Vagina (tissue), 2 donors: ENCODE measurements at regions not wholly inside any gene's neighbourhood (a gene's known extent, or its start where the extent isn't known, plus 50 kb on each side); places are given as distances from the start of the nearest gene placed in this dataset.

Source experiments
- DNase-seq, 2 donors: peaks; one replicate each; pipeline ENCODE4 v3.0.0-alpha.2; 2017; ENCODE audit errors: extremely low spot score in 2 of 2
- H3K27ac ChIP-seq: fragments of 200-600 bp; sonication (generic); one replicate; pipeline ENCODE4 v1.5.1; 2019
- H3K27me3 ChIP-seq: fragments of 200-600 bp; sonication (generic); one replicate; pipeline ENCODE4 v1.5.1; 2019
- H3K36me3 ChIP-seq, 2 donors: fragments of 200-600 bp; sonication (generic); one replicate each; pipeline ENCODE4 v1.5.1; 2017 to 2019
- H3K4me1 ChIP-seq: fragments of 200-600 bp; sonication (generic); one replicate; pipeline ENCODE4 v1.5.1; 2019
- H3K4me3 ChIP-seq, 2 donors: fragments of 200-600 bp; sonication (generic); 1 replicate in 1 of 2; 2 replicates in 1 of 2; pipeline ENCODE4 v1.5.1; 2016 to 2019
- H3K9me3 ChIP-seq: fragments of 200-600 bp; sonication (generic); one replicate; pipeline ENCODE4 v1.5.1; 2019
- CTCF ChIP-seq, 3 experiments: fragments of 450-650 bp in 2 of 3; fragments of 200-600 bp in 1 of 3; sonication (generic) in 1 of 3; IDR thresholded peaks; one replicate each; pipeline ENCODE4 v1.5.1; 2017 to 2019; ENCODE audit warnings: antibody characterized with exemption in 3 of 3, mild to moderate bottlenecking in 2 of 3, moderate library complexity in 2 of 3
- POLR2A ChIP-seq, 2 donors: fragments of 450-650 bp; IDR thresholded peaks; one replicate each; pipeline ENCODE4 v1.6.1; 2017; ENCODE audit warnings: antibody characterized with exemption in 2 of 2, mild to moderate bottlenecking in 2 of 2, moderate library complexity in 2 of 2
- POLR2AphosphoS5 ChIP-seq, 2 donors: sonication (generic); formaldehyde crosslinking; IDR thresholded peaks; one replicate each; pipeline ENCODE4 v1.9.0; 2017; ENCODE audit warnings: antibody characterized with exemption in 2 of 2, mild to moderate bottlenecking in 2 of 2, low read depth in 1 of 2; ENCODE audit not compliant: insufficient read depth in 1 of 2
- intact Hi-C: fragments of 100-400 bp; cut with DNase I; formaldehyde crosslinking; loops from one replicate; pipeline ENCODE4 v1.15.1; 2023

- DNase-seq = no peak
These were observed 177.7 kb downstream of the GNAT3 start for GRCh38 chr7:80334196-80334595.

DNA sequence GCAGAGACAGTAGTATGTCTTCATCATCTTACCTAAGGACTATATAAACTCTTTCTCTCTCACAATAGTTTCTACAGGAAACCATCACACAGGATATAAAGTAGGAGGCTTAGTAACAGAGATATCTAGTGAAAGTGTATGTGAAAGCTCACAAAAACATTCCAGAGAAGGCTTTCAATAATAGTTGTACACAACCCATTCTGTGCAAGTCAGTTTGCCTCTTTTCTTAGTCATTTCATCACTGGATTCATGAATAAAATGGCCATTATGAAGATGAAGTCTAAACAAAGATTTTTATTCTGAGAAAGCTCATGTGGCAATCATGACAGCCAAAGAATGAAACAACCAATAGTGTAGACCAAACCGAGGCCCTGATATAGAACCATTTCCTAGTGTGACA, 178.8 kb downstream of the GNAT3 start:
- intact Hi-C loops = no loop called here
- Histone ChIP-seq H3K9me3 (no peaks in the 10 kb centered on the region), H3K36me3 (no peaks in the 10 kb centered on the region), H3K4me3 (no peak overlapping the region), H3K4me1 (no peaks in the 10 kb centered on the region), H3K27ac (no peak overlapping the region), H3K27me3 (no peaks in the 10 kb centered on the region)
- no peak for DNase-seq
- TF ChIP-seq POLR2A (IDR thresholded peaks at IDR 0.05) (no peak), POLR2AphosphoS5 (IDR thresholded peaks at IDR 0.05; ENCODE audit: insufficient read depth in 1 of 2, low read depth in 1 of 2) (no peak), CTCF (IDR thresholded peaks at IDR 0.05) (no peak)

More at GRCh38 chr7:80334196-80334595, 177.7 kb downstream of the GNAT3 start:
- Histone ChIP-seq H3K4me3 (no peak overlapping the region), H3K36me3 (no peaks in the 10 kb centered on the region), H3K9me3 (no peaks in the 10 kb centered on the region), H3K4me1 (no peaks in the 10 kb centered on the region), H3K27me3 (no peaks in the 10 kb centered on the region), H3K27ac (no peak overlapping the region)
- intact Hi-C loops = no loop called here
- TF ChIP-seq POLR2A (IDR thresholded peaks at IDR 0.05) (no peak), POLR2AphosphoS5 (IDR thresholded peaks at IDR 0.05; ENCODE audit: insufficient read depth in 1 of 2, low read depth in 1 of 2) (no peak), CTCF (IDR thresholded peaks at IDR 0.05) (no peak)

DNA sequence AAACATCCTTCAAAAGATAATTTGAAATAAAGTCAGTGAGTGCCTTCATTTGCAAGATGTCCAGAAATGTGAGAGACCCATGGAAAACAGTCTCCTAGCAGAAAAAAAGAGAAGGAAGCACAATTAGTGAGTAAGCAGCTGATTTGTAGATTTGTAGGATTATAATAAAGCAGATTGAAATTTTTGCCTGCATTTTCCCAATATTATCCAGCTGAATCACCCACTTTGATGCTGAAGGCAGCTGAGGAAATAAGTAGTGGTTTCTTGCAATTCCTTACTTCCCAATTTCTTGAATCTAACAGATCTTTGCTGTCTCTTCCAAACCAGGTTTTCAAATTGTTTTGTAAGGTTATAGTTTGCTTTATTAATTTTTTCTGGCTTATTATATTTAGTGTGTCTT, 181.4 kb downstream of the GNAT3 start:
- DNase-seq = no peak
- Histone ChIP-seq H3K4me1 (no peaks in the 10 kb centered on the region), H3K27me3 (no peaks in the 10 kb centered on the region), H3K4me3 (no peak overlapping the region), H3K36me3 (no peaks in the 10 kb centered on the region), H3K27ac (no peak overlapping the region), H3K9me3 (no peaks in the 10 kb centered on the region)
- TF ChIP-seq POLR2AphosphoS5 (IDR thresholded peaks at IDR 0.05; ENCODE audit: insufficient read depth in 1 of 2, low read depth in 1 of 2) (no peak), POLR2A (IDR thresholded peaks at IDR 0.05) (no peak), CTCF (IDR thresholded peaks at IDR 0.05) (no peak)
- intact Hi-C loops = no loop called here

DNA sequence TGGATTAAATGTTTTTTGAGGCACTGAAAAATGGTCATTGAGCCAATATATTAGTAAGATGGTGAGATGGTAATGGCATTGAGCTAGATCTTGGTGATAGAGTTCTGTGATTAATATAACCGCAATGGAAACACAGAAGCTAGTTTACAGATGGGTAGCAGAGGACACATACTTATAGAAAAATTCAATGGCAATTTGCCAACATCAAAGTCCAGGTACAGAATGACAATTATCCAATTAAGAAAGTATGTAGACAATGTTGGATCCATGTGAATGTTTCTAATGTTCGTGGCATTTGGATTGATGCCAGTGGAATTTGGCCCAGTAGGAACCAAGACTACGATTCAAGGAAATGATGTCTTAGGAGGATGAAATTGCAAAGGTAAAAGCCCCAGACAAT, 187.8 kb downstream of the GNAT3 start:
- Histone ChIP-seq H3K27ac (no peak overlapping the region), H3K4me3 (no peak overlapping the region), H3K4me1 (no peaks in the 10 kb centered on the region), H3K9me3 (no peaks in the 10 kb centered on the region), H3K27me3 (no peaks in the 10 kb centered on the region), H3K36me3 (no peaks in the 10 kb centered on the region)
- TF ChIP-seq CTCF (IDR thresholded peaks at IDR 0.05) (no peak), POLR2AphosphoS5 (IDR thresholded peaks at IDR 0.05; ENCODE audit: insufficient read depth in 1 of 2, low read depth in 1 of 2) (no peak), POLR2A (IDR thresholded peaks at IDR 0.05) (no peak)
- no peak for DNase-seq
- intact Hi-C loops = no loop called here

- no peaks in the 10 kb centered on the region for H3K27me3 ChIP-seq
- no peak for TF ChIP-seq CTCF (IDR thresholded peaks at IDR 0.05)
- no peak for TF ChIP-seq POLR2A (IDR thresholded peaks at IDR 0.05)
- no peak for TF ChIP-seq POLR2AphosphoS5 (IDR thresholded peaks at IDR 0.05; ENCODE audit: insufficient read depth in 1 of 2, low read depth in 1 of 2)
- DNase-seq = no peak
- H3K4me3 ChIP-seq = no peak overlapping the region
- no peaks in the 10 kb centered on the region for H3K9me3 ChIP-seq
- H3K36me3 ChIP-seq = no peaks in the 10 kb centered on the region
- intact Hi-C loops = no loop called here
- H3K4me1 ChIP-seq = no peaks in the 10 kb centered on the region
- H3K27ac ChIP-seq = no peak overlapping the region
These were observed 184.8 kb downstream of the GNAI1 start for GRCh38 chr7:80319461-80319860.
